Nephron (organoid): ENCODE measurements at regions not wholly inside any gene's neighbourhood (a gene's known extent, or its start where the extent isn't known, plus 50 kb on each side); places are given as distances from the start of the nearest gene placed in this dataset.
"Not testable (repeated sequence)": the region's sequence is repeated elsewhere in the genome, so short reads cannot be mapped to it uniquely, and the experiment has no call there.

Experiments
- H3K27ac Mint-ChIP-seq, 3 experiments: 2 replicates each; pipeline ENCODE4 v1.8.0; 2020; ENCODE audit warnings: mixed read lengths in 3 of 3, mild to moderate bottlenecking in 2 of 3, moderate library complexity in 1 of 3
- H3K27me3 Mint-ChIP-seq: 2 replicates; pipeline ENCODE4 v1.8.0; 2021; ENCODE audit warnings: low read depth, mild to moderate bottlenecking, moderate library complexity, mixed read lengths
- H3K36me3 Mint-ChIP-seq: 2 replicates; pipeline ENCODE4 v1.8.0; 2020; ENCODE audit warnings: low read depth, mixed read lengths
- H3K4me1 Mint-ChIP-seq: 2 replicates; pipeline ENCODE4 v1.8.0; 2020; ENCODE audit warnings: mixed read lengths
- H3K4me3 Mint-ChIP-seq, 3 experiments: 2 replicates each; pipeline ENCODE4 v1.8.0; 2020; ENCODE audit warnings: mild to moderate bottlenecking in 3 of 3, mixed read lengths in 3 of 3, moderate library complexity in 2 of 3
- H3K9me3 Mint-ChIP-seq: 2 replicates; pipeline ENCODE4 v1.8.0; 2020; ENCODE audit warnings: mixed read lengths
- CTCF ChIP-seq, 3 experiments: fragments of 200-600 bp; sonication (generic); IDR thresholded peaks; one replicate each; pipeline ENCODE4 v1.5.0; 2021; ENCODE audit warnings: antibody characterized with exemption in 3 of 3; ENCODE audit not compliant: unreplicated experiment in 3 of 3

GRCh38 chr10:36748128-36748871 lies 377.1 kb upstream of the ANKRD30A start:
- Mint-ChIP-seq H3K27ac (no peak overlapping the region), H3K4me3 (no peak overlapping the region), H3K27me3 (no peaks in the 10 kb centered on the region), H3K9me3 (peaks cover 5% of the 10 kb centered on the region), H3K4me1 (peaks cover 8% of the 10 kb centered on the region), H3K36me3 (no peaks in the 10 kb centered on the region)
- no peak for TF ChIP-seq CTCF (IDR thresholded peaks at IDR 0.05; ENCODE audit: unreplicated experiment in 3 of 3)

GRCh38 chr10:36739884-36740445 lies 385.4 kb upstream of the ANKRD30A start:
- TF ChIP-seq CTCF (IDR thresholded peaks at IDR 0.05; ENCODE audit: unreplicated experiment in 3 of 3), result no peak
- H3K27ac Mint-ChIP-seq, result no peak overlapping the region

GRCh38 chr10:36738738-36739431 lies 386.5 kb upstream of the ANKRD30A start:
- H3K36me3 Mint-ChIP-seq, result no peaks in the 10 kb centered on the region

More at GRCh38 chr10:36739884-36740445, 385.4 kb upstream of the ANKRD30A start:
- no peaks in the 10 kb centered on the region for H3K27me3 Mint-ChIP-seq
- no peak overlapping the region for H3K4me3 Mint-ChIP-seq
- H3K4me1 Mint-ChIP-seq, result peaks cover 8% of the 10 kb centered on the region
- H3K36me3 Mint-ChIP-seq, result no peaks in the 10 kb centered on the region
- H3K9me3 Mint-ChIP-seq, result no peaks in the 10 kb centered on the region

GRCh38 chr10:36736311-36736710 lies 389.1 kb upstream of the ANKRD30A start:
- no peaks in the 10 kb centered on the region for H3K27me3 Mint-ChIP-seq
- no peaks in the 10 kb centered on the region for H3K4me1 Mint-ChIP-seq
- no peak for TF ChIP-seq CTCF (IDR thresholded peaks at IDR 0.05; ENCODE audit: unreplicated experiment in 3 of 3)
- no peak overlapping the region for H3K27ac Mint-ChIP-seq
- H3K36me3 Mint-ChIP-seq, result peaks cover 3% of the 10 kb centered on the region
- peaks cover 9% of the 10 kb centered on the region for H3K9me3 Mint-ChIP-seq
- H3K4me3 Mint-ChIP-seq, result no peak overlapping the region

More at GRCh38 chr10:36738738-36739431, 386.5 kb upstream of the ANKRD30A start:
- no peaks in the 10 kb centered on the region for H3K9me3 Mint-ChIP-seq
- H3K27ac Mint-ChIP-seq, result no peak overlapping the region
- TF ChIP-seq CTCF (IDR thresholded peaks at IDR 0.05; ENCODE audit: unreplicated experiment in 3 of 3), result no peak
- no peaks in the 10 kb centered on the region for H3K27me3 Mint-ChIP-seq
- no peak overlapping the region for H3K4me3 Mint-ChIP-seq
- peaks cover 3% of the 10 kb centered on the region for H3K4me1 Mint-ChIP-seq

- H3K27me3 Mint-ChIP-seq, H3K27ac Mint-ChIP-seq, H3K9me3 Mint-ChIP-seq, H3K4me3 Mint-ChIP-seq, H3K4me1 Mint-ChIP-seq, H3K36me3 Mint-ChIP-seq: not testable (repeated sequence)
These were observed 390.8 kb upstream of the ANKRD30A start for GRCh38 chr10:36734590-36734989.

- no peak for TF ChIP-seq CTCF (IDR thresholded peaks at IDR 0.05; ENCODE audit: unreplicated experiment in 3 of 3)
These were observed 395.1 kb upstream of the ANKRD30A start for GRCh38 chr10:36730316-36730715.

More at GRCh38 chr10:36730316-36730715, 395.1 kb upstream of the ANKRD30A start:
- H3K9me3 Mint-ChIP-seq, result peaks cover 9% of the 10 kb centered on the region
- peaks cover 3% of the 10 kb centered on the region for H3K36me3 Mint-ChIP-seq
- H3K4me1 Mint-ChIP-seq, result peaks cover 9% of the 10 kb centered on the region
- no peak overlapping the region for H3K4me3 Mint-ChIP-seq
- H3K27me3 Mint-ChIP-seq, result peaks cover 3% of the 10 kb centered on the region
- H3K27ac Mint-ChIP-seq, result no peak overlapping the region
